Uterus (tissue), 2 donors: ENCODE measurements at regions not wholly inside any gene's neighbourhood (a gene's known extent, or its start where the extent isn't known, plus 50 kb on each side); places are given as distances from the start of the nearest gene placed in this dataset.

Experiments used
- POLR2A ChIP-seq, 2 donors: fragments of 450-650 bp; IDR thresholded peaks; one replicate each; pipeline ENCODE4 v1.6.1; 2016; ENCODE audit warnings: antibody characterized with exemption in 2 of 2, mild to moderate bottlenecking in 1 of 2, moderate library complexity in 1 of 2
- TF ChIP-seq, protein P1 (sequence below), 4 experiments: fragments of 200-600 bp in 2 of 4; fragments of 450-650 bp in 2 of 4; sonication (generic) in 2 of 4; IDR thresholded peaks; one replicate each; pipeline ENCODE4 v1.5.1; 2016 to 2019; ENCODE audit warnings: antibody characterized with exemption in 4 of 4, mild to moderate bottlenecking in 2 of 4, moderate library complexity in 1 of 4

DNA sequence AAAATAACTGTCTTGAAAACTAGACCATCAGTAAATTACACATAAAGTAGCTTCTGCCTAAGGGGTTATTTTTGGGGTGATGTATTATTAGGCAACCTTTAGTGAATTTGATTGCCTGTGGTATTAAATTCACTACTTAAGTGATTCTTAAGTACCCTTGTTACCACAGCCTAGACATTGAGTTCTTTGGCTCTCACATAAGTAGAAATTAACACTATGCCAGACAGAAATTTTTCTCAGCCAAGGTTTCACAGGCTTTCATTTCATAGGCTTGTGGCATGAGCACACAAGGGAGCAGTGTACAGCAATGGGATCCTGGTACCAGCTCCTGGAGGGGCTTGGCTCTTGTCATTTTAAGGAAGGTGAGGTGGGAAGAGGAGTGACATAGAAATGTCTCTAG is 218.5 kb downstream of the AASDHPPT start:
- TF ChIP-seq, protein P1, sequence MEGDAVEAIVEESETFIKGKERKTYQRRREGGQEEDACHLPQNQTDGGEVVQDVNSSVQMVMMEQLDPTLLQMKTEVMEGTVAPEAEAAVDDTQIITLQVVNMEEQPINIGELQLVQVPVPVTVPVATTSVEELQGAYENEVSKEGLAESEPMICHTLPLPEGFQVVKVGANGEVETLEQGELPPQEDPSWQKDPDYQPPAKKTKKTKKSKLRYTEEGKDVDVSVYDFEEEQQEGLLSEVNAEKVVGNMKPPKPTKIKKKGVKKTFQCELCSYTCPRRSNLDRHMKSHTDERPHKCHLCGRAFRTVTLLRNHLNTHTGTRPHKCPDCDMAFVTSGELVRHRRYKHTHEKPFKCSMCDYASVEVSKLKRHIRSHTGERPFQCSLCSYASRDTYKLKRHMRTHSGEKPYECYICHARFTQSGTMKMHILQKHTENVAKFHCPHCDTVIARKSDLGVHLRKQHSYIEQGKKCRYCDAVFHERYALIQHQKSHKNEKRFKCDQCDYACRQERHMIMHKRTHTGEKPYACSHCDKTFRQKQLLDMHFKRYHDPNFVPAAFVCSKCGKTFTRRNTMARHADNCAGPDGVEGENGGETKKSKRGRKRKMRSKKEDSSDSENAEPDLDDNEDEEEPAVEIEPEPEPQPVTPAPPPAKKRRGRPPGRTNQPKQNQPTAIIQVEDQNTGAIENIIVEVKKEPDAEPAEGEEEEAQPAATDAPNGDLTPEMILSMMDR (IDR thresholded peaks at IDR 0.05) = no peak
- no peak for TF ChIP-seq POLR2A (IDR thresholded peaks at IDR 0.05)
